Left forelimb (tissue), 1 donor: ENCODE measurements at regions not wholly inside any gene's neighbourhood (a gene's known extent, or its start where the extent isn't known, plus 50 kb on each side); places are given as distances from the start of the nearest gene placed in this dataset.

ENCODE experiments used
- DNase-seq: peaks from one replicate; pipeline ENCODE4 v3.0.0-alpha.2; 2018; ENCODE audit warnings: low spot score

- no peak for DNase-seq
These were observed 320.5 kb upstream of the UMPS start for GRCh38 chr3:124409650-124410275.

GRCh38 chr3:124410471-124410870 lies 319.8 kb upstream of the UMPS start:
- no peak for DNase-seq

- no peak for DNase-seq
These were observed 318.5 kb upstream of the UMPS start for GRCh38 chr3:124411728-124412127.

- DNase-seq, result no peak
These were observed 317.6 kb upstream of the UMPS start for GRCh38 chr3:124412644-124413043.

GRCh38 chr3:124413393-124413792 lies 316.9 kb upstream of the UMPS start:
- DNase-seq, result no peak

GRCh38 chr3:124413989-124414598 lies 316.2 kb upstream of the UMPS start:
- DNase-seq, result no peak

GRCh38 chr3:124415446-124415960 lies 314.7 kb upstream of the UMPS start:
- DNase-seq, result no peak

- DNase-seq, result no peak
These were observed 310.9 kb upstream of the UMPS start for GRCh38 chr3:124419303-124419702.

- DNase-seq, result no peak
These were observed 309.9 kb upstream of the UMPS start for GRCh38 chr3:124420392-124420791.

- DNase-seq, result no peak
These were observed 307.4 kb upstream of the UMPS start for GRCh38 chr3:124422805-124423204.

GRCh38 chr3:124424396-124424795 lies 305.9 kb upstream of the UMPS start:
- no peak for DNase-seq

- no peak for DNase-seq
These were observed 304.3 kb upstream of the UMPS start for GRCh38 chr3:124425972-124426371.

GRCh38 chr3:124428372-124429128 lies 301.7 kb upstream of the UMPS start:
- no peak for DNase-seq

GRCh38 chr3:124429129-124429815 lies 301.0 kb upstream of the UMPS start:
- no peak for DNase-seq

- DNase-seq, result no peak
These were observed 298.8 kb upstream of the UMPS start for GRCh38 chr3:124431331-124431994.

GRCh38 chr3:124434176-124434575 lies 296.1 kb upstream of the UMPS start:
- DNase-seq, result no peak

- DNase-seq, result no peak
These were observed 294.8 kb upstream of the UMPS start for GRCh38 chr3:124435467-124435866.

- no peak for DNase-seq
These were observed 291.4 kb upstream of the UMPS start for GRCh38 chr3:124438813-124439212.

GRCh38 chr3:124439603-124440002 lies 290.6 kb upstream of the UMPS start:
- DNase-seq, result no peak

- no peak for DNase-seq
These were observed 288.5 kb upstream of the UMPS start for GRCh38 chr3:124441766-124442165.

- DNase-seq, result no peak
These were observed 287.8 kb upstream of the UMPS start for GRCh38 chr3:124442463-124442862.

- DNase-seq, result no peak
These were observed 286.8 kb upstream of the UMPS start for GRCh38 chr3:124443446-124443845.
